IMR-90 (cell line): ENCODE measurements at regions not wholly inside any gene's neighbourhood (a gene's known extent, or its start where the extent isn't known, plus 50 kb on each side); places are given as distances from the start of the nearest gene placed in this dataset.

ENCODE experiments used
- ATAC-seq: fragments of 200-7000 bp; cut with Tn5 transposase; 2 replicates; pipeline ENCODE4 v1.9.1; 2020; ENCODE audit warnings: low read depth, mild to moderate bottlenecking, moderate library complexity
- BruUV-seq: library from RNA; stranded (reverse); fragments of 400-500 nt; replicated peaks from 2 replicates; lab custom pipeline; 2021; lab: Mats Ljungman, UMichigan
- CTCF ChIA-PET: fragments of 300-600 bp; formaldehyde crosslinking; extraction: SDS; loops from one replicate; lab custom pipeline; 2021; ENCODE audit warnings: antibody characterized with exemption; lab: Yijun Ruan, JAX
- POLR2A ChIA-PET: fragments of 300-600 bp; sonication (Branson Sonifier 250); formaldehyde crosslinking; loops from one replicate; lab custom pipeline; 2022; ENCODE audit warnings: antibody characterized with exemption; ENCODE audit not compliant: unreplicated experiment; lab: Charles Lee
- DNase-seq: peaks from one replicate; pipeline ENCODE4 v3.0.0; 2013
- H2AFZ ChIP-seq: replicated peaks from 2 replicates; pipeline ENCODE3; 2013; ENCODE audit warnings: low read length, mild to moderate bottlenecking; ENCODE audit not compliant: poor library complexity
- H2AK5ac ChIP-seq: 2 replicates; pipeline ENCODE4 v1.6.1; 2013; ENCODE audit warnings: low read depth, low read length, inconsistent platforms
- H2AK9ac ChIP-seq: replicated peaks from 2 replicates; pipeline ENCODE3; 2013; ENCODE audit warnings: mild to moderate bottlenecking, low read depth, low read length, moderate library complexity; ENCODE audit not compliant: poor library complexity
- H2BK120ac ChIP-seq: 2 replicates; pipeline ENCODE4 v1.6.1; 2013; ENCODE audit warnings: low read depth, low read length, inconsistent platforms
- H2BK15ac ChIP-seq: 3 replicates; pipeline ENCODE4 v1.6.1; 2013; ENCODE audit warnings: low read depth, low read length, inconsistent platforms
- H2BK20ac ChIP-seq: 2 replicates; pipeline ENCODE4 v1.6.1; 2013; ENCODE audit warnings: low read depth, mild to moderate bottlenecking, inconsistent platforms, low read length, moderate library complexity
- H2BK5ac ChIP-seq: 2 replicates; pipeline ENCODE4 v1.6.1; 2013; ENCODE audit warnings: mild to moderate bottlenecking, low read depth, low read length, inconsistent platforms; ENCODE audit not compliant: poor library complexity, severe bottlenecking
- H3K14ac ChIP-seq: replicated peaks from 2 replicates; pipeline ENCODE4 v1.6.1; 2013; ENCODE audit warnings: low read depth, low read length, inconsistent platforms
- H3K18ac ChIP-seq: 2 replicates; pipeline ENCODE4 v1.6.1; 2013; ENCODE audit warnings: low read depth, low read length, control low read depth
- H3K23ac ChIP-seq: 2 replicates; pipeline ENCODE4 v1.6.1; 2013; ENCODE audit warnings: low read depth, low read length, inconsistent platforms
- H3K27ac ChIP-seq: 2 replicates; pipeline ENCODE4 v1.5.1; 2013; ENCODE audit warnings: mild to moderate bottlenecking, control low read depth, low read length; ENCODE audit not compliant: insufficient read depth
- H3K27me3 ChIP-seq: 2 replicates; pipeline ENCODE4 v1.6.1; 2013; ENCODE audit warnings: low read length; ENCODE audit not compliant: control insufficient read depth, insufficient read depth
- H3K36me3 ChIP-seq: 2 replicates; pipeline ENCODE4 v1.6.1; 2013; ENCODE audit warnings: low read length, mixed read lengths; ENCODE audit not compliant: control insufficient read depth, insufficient read depth
- H3K4ac ChIP-seq: 2 replicates; pipeline ENCODE4 v1.6.1; 2013; ENCODE audit warnings: low read depth, low read length, inconsistent platforms
- H3K4me1 ChIP-seq: 2 replicates; pipeline ENCODE4 v1.6.1; 2013; ENCODE audit warnings: low read length, mixed read lengths; ENCODE audit not compliant: control insufficient read depth, insufficient read depth
- H3K4me2 ChIP-seq: 2 replicates; pipeline ENCODE4 v1.6.1; 2013; ENCODE audit warnings: low read depth, mild to moderate bottlenecking, control low read depth, low read length, moderate library complexity
- H3K4me3 ChIP-seq: 2 replicates; pipeline ENCODE4 v1.5.1; 2013; ENCODE audit warnings: low read depth, mild to moderate bottlenecking, control low read depth, low read length, moderate library complexity; ENCODE audit not compliant: insufficient read depth
- H3K56ac ChIP-seq: 2 replicates; pipeline ENCODE4 v1.6.1; 2013; ENCODE audit warnings: low read length, inconsistent platforms; ENCODE audit not compliant: insufficient read depth; ENCODE audit errors: extremely low read depth
- H3K79me1 ChIP-seq, 2 experiments: 2 replicates each; pipeline ENCODE4 v1.6.1; 2013; ENCODE audit warnings: low read length in 2 of 2, inconsistent platforms in 1 of 2, low read depth in 1 of 2
- H3K9ac ChIP-seq: 2 replicates; pipeline ENCODE4 v1.6.1; 2013; ENCODE audit warnings: low read depth, low read length, control low read depth
- H3K9me1 ChIP-seq: 2 replicates; pipeline ENCODE4 v1.6.1; 2013; ENCODE audit warnings: low read length, inconsistent platforms; ENCODE audit not compliant: insufficient read depth
- H3K9me3 ChIP-seq: 2 replicates; pipeline ENCODE4 v1.6.1; 2013; ENCODE audit warnings: low read length; ENCODE audit not compliant: control insufficient read depth, insufficient read depth
- H4K20me1 ChIP-seq: 2 replicates; pipeline ENCODE4 v1.6.1; 2013; ENCODE audit warnings: low read length, inconsistent platforms; ENCODE audit not compliant: insufficient read depth
- H4K5ac ChIP-seq: 2 replicates; pipeline ENCODE4 v1.6.1; 2013; ENCODE audit warnings: mild to moderate bottlenecking, low read depth, low read length, control low read depth
- H4K8ac ChIP-seq, 2 experiments: 2 replicates each; pipeline ENCODE4 v1.6.1; 2013; ENCODE audit warnings: low read depth in 2 of 2, low read length in 2 of 2, control low read depth in 1 of 2, inconsistent platforms in 1 of 2
- H4K91ac ChIP-seq: 2 replicates; pipeline ENCODE4 v1.6.1; 2013; ENCODE audit warnings: low read depth, low read length, inconsistent platforms; ENCODE audit not compliant: insufficient read depth
- BHLHE40 ChIP-seq: fragments of 150-350 bp; IDR thresholded peaks from 2 replicates; pipeline ENCODE4 v1.6.1; 2016; ENCODE audit warnings: mild to moderate bottlenecking, low read depth, low read length
- CHD1 ChIP-seq: IDR thresholded peaks from 2 replicates; pipeline ENCODE4 v1.6.1; 2012; ENCODE audit warnings: low read depth, low read length, improper control_type of control experiment
- CTCF ChIP-seq: conservative IDR thresholded peaks from 2 replicates; pipeline ENCODE4 v1.5.1; 2012; ENCODE audit warnings: mild to moderate bottlenecking, low read depth, low read length, improper control_type of control experiment
- ELK1 ChIP-seq: fragments of 150-350 bp; IDR thresholded peaks from 2 replicates; pipeline ENCODE4 v1.6.1; 2016; ENCODE audit warnings: low read depth, mild to moderate bottlenecking, low read length, moderate library complexity, borderline replicate concordance
- MAFK ChIP-seq: IDR thresholded peaks from 2 replicates; pipeline ENCODE4 v1.6.1; 2012; ENCODE audit warnings: low read depth, low read length, improper control_type of control experiment
- MAZ ChIP-seq: IDR thresholded peaks from 2 replicates; pipeline ENCODE4 v1.6.1; 2012; ENCODE audit warnings: low read depth, mild to moderate bottlenecking, low read length, improper control_type of control experiment, moderate library complexity, borderline replicate concordance
- MXI1 ChIP-seq: IDR thresholded peaks from 2 replicates; pipeline ENCODE4 v1.6.1; 2012; ENCODE audit warnings: low read depth, mild to moderate bottlenecking, low read length, moderate library complexity, borderline replicate concordance
- NFE2L2 ChIP-seq: fragments of 150-350 bp; IDR thresholded peaks from 2 replicates; pipeline ENCODE4 v1.6.1; 2016; ENCODE audit warnings: low read depth, mild to moderate bottlenecking, low read length
- POLR2A ChIP-seq: IDR thresholded peaks from 2 replicates; pipeline ENCODE4 v1.6.1; 2012; ENCODE audit warnings: mild to moderate bottlenecking, low read depth, low read length
- RAD21 ChIP-seq: IDR thresholded peaks from 2 replicates; pipeline ENCODE4 v1.6.1; 2012; ENCODE audit warnings: low read length, improper control_type of control experiment
- RFX5 ChIP-seq: IDR thresholded peaks from 2 replicates; pipeline ENCODE4 v1.8.0; 2012; ENCODE audit warnings: low read depth, mild to moderate bottlenecking, low read length, moderate library complexity
- WGBS, 2 experiments: methylation state at CpG; one replicate each; pipeline versions ENCODE4 v1.1.5 to v1.1.7; 2013; ENCODE audit warnings: missing lambda C conversion rate in 2 of 2; ENCODE audit not compliant: insufficient read length in 1 of 2; ENCODE audit errors: extremely low coverage in 2 of 2; 5-methylcytosine and 5-hydroxymethylcytosine counted together
- dilution Hi-C: fragments of 300-500 bp; cut with HindIII; formaldehyde crosslinking; loops from one replicate; pipeline ENCODE4 v1.14.3; 2018; ENCODE audit warnings: low sequenced_read_pairs; ENCODE audit not compliant: unreplicated experiment
- in situ Hi-C: fragments of 300-500 bp; cut with MboI; formaldehyde crosslinking; loops from 3 replicates; pipeline ENCODE4 v1.14.3; 2019; ENCODE audit warnings: low sequenced_read_pairs, inconsistent platforms, mixed read lengths
- intact Hi-C: fragments of 100-400 bp; cut with micrococcal nuclease; formaldehyde crosslinking; loops from 2 replicates; pipeline ENCODE4 v1.10.0; 2022
- TF ChIP-seq, protein P1 (sequence below): fragments of 150-350 bp; IDR thresholded peaks from 2 replicates; pipeline ENCODE4 v1.6.1; 2017; ENCODE audit warnings: mild to moderate bottlenecking, antibody characterized with exemption, low read length, low read depth

DNA sequence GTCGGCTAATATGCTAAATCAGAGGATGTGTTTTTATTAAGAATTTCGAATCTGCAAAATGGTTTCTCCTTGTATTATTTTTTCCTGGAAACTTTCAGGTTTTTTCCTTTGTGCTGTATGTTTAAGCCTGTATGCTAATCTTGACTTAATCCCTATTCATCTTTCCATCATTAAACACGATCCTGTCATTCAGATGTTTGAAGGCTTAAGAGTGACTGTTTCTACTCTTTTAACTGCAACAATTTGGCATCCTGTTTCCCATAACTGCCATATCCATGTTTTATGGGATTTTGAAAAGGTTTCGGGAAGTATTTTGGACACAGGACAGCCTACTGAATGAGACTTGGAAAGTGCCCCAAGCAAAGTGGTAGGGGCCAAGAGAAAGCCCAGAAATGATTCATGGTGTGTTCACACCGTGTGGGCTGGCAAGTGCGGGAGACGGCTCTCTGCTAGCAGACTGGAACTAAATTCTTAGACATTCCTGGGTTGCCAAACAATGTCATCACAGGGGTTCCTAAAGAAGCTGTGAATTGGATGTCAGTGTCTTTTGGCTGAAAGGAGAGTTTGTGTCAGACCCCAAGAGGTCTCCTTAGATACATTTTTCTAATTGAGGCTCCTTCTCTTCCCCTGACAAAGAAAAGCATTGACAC lies 125.4 kb upstream of the ADAMTS16 start:
- Histone ChIP-seq H3K27ac (no peak overlapping the region), H3K9me1 (no peaks in the 10 kb centered on the region), H3K9ac (no peak overlapping the region), H2AK9ac (no peak overlapping the region), H2AK5ac (no peak overlapping the region), H3K23ac (no peak overlapping the region), H4K20me1 (no peaks in the 10 kb centered on the region), H3K4me3 (no peak overlapping the region), H2BK5ac (no peak overlapping the region), H4K91ac (no peak overlapping the region), H3K4me2 (no peak overlapping the region), H3K14ac (no peak overlapping the region), H2BK20ac (no peak overlapping the region), H4K5ac (no peak overlapping the region), H2AFZ (no peak overlapping the region), H3K9me3 (peaks cover 22% of the 10 kb centered on the region), H3K79me1 (no peaks in the 10 kb centered on the region), H3K4ac (no peak overlapping the region), H4K8ac (no peak overlapping the region), H3K27me3 (no peaks in the 10 kb centered on the region), H3K4me1 (no peaks in the 10 kb centered on the region), H3K36me3 (no peaks in the 10 kb centered on the region), H2BK120ac (no peak overlapping the region), H3K56ac (no peak overlapping the region), H3K18ac (no peak overlapping the region), H2BK15ac (no peak overlapping the region)
- dilution Hi-C loops = no loop called here
- in situ Hi-C loops = no loop called here
- WGBS, 2 experiments = 0% methylated on average over 3 of the region's 7 CpGs; no CpG with 5 or more reads in 1 of the 2 experiments
- BruUV-seq = no TSS peak
- ATAC-seq = no peak
- ChIA-PET POLR2A (no interaction called here), CTCF (no interaction called here)
- intact Hi-C loops = no loop called here
- DNase-seq = no peak
- no peak for TF ChIP-seq CHD1
- no peak for TF ChIP-seq BHLHE40
- TF ChIP-seq CTCF = no peak
- no peak for TF ChIP-seq POLR2A
- no peak for TF ChIP-seq NFE2L2
- no peak for TF ChIP-seq MXI1
- TF ChIP-seq RAD21 = no peak
- TF ChIP-seq RFX5 = no peak
- TF ChIP-seq MAZ = no peak
- TF ChIP-seq MAFK = no peak
- TF ChIP-seq, protein P1, sequence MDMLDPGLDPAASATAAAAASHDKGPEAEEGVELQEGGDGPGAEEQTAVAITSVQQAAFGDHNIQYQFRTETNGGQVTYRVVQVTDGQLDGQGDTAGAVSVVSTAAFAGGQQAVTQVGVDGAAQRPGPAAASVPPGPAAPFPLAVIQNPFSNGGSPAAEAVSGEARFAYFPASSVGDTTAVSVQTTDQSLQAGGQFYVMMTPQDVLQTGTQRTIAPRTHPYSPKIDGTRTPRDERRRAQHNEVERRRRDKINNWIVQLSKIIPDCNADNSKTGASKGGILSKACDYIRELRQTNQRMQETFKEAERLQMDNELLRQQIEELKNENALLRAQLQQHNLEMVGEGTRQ = no peak
- no peak for TF ChIP-seq ELK1
